Putamen (tissue), 1 donor: ENCODE measurements at regions not wholly inside any gene's neighbourhood (a gene's known extent, or its start where the extent isn't known, plus 50 kb on each side); places are given as distances from the start of the nearest gene placed in this dataset.

Experiments used
- DNase-seq: peaks from one replicate; pipeline ENCODE4 v3.0.0-alpha.2; 2016; ENCODE audit warnings: low spot score

GRCh38 chrY:8202837-8203236 lies 1134.4 kb upstream of the TSPY4 start:
- no peak for DNase-seq

- no peak for DNase-seq
Measured at GRCh38 chrY:8241144-8241543, 1096.1 kb upstream of the TSPY4 start.

- DNase-seq = no peak
Measured at GRCh38 chrY:8273807-8274206, 1063.5 kb upstream of the TSPY4 start.

GRCh38 chrY:8305021-8305420 lies 1032.2 kb upstream of the TSPY4 start:
- no peak for DNase-seq

GRCh38 chrY:8324113-8324512 lies 1013.2 kb upstream of the TSPY4 start:
- no peak for DNase-seq

- no peak for DNase-seq
Measured at GRCh38 chrY:8326944-8327343, 1010.3 kb upstream of the TSPY4 start.

- DNase-seq = no peak
Measured at GRCh38 chrY:8327708-8328354, 1009.4 kb upstream of the TSPY4 start.

- no peak for DNase-seq
Measured at GRCh38 chrY:8329431-8329830, 1007.8 kb upstream of the TSPY4 start.

GRCh38 chrY:8329929-8330328 lies 1007.3 kb upstream of the TSPY4 start:
- no peak for DNase-seq

GRCh38 chrY:8333328-8333727 lies 1003.9 kb upstream of the TSPY4 start:
- no peak for DNase-seq

GRCh38 chrY:8335299-8335835 lies 1001.9 kb upstream of the TSPY4 start:
- no peak for DNase-seq

GRCh38 chrY:8336112-8336774 lies 1001.0 kb upstream of the TSPY4 start:
- no peak for DNase-seq

- DNase-seq = no peak
Measured at GRCh38 chrY:8341000-8341399, 996.3 kb upstream of the TSPY4 start.

- DNase-seq = no peak
Measured at GRCh38 chrY:8342173-8342572, 995.1 kb upstream of the TSPY4 start.

GRCh38 chrY:8351241-8351640 lies 986.0 kb upstream of the TSPY4 start:
- no peak for DNase-seq

- no peak for DNase-seq
Measured at GRCh38 chrY:8352201-8352600, 985.1 kb upstream of the TSPY4 start.

- no peak for DNase-seq
Measured at GRCh38 chrY:8358161-8358560, 979.1 kb upstream of the TSPY4 start.

- DNase-seq = no peak
Measured at GRCh38 chrY:8361715-8362114, 975.5 kb upstream of the TSPY4 start.

- no peak for DNase-seq
Measured at GRCh38 chrY:8377491-8377890, 959.8 kb upstream of the TSPY4 start.

- no peak for DNase-seq
Measured at GRCh38 chrY:8379800-8380199, 957.5 kb upstream of the TSPY4 start.

- no peak for DNase-seq
Measured at GRCh38 chrY:8381425-8381824, 955.8 kb upstream of the TSPY4 start.

GRCh38 chrY:8386053-8386452 lies 951.2 kb upstream of the TSPY4 start:
- DNase-seq = no peak

GRCh38 chrY:8388512-8388911 lies 948.8 kb upstream of the TSPY4 start:
- DNase-seq = no peak

GRCh38 chrY:8390310-8390709 lies 947.0 kb upstream of the TSPY4 start:
- DNase-seq = no peak
